Endothelial cell of umbilical vein (primary cell): ENCODE measurements at regions not wholly inside any gene's neighbourhood (a gene's known extent, or its start where the extent isn't known, plus 50 kb on each side); places are given as distances from the start of the nearest gene placed in this dataset.

Experiments used
- CTCF ChIP-seq, 2 donors: IDR thresholded peaks; 1 replicate in 1 of 2; 2 replicates in 1 of 2; pipeline ENCODE4 v1.5.1; 2011; ENCODE audit warnings: low read length in 2 of 2, mild to moderate bottlenecking in 2 of 2, moderate library complexity in 2 of 2, control low read depth in 1 of 2, inconsistent platforms in 1 of 2, low read depth in 1 of 2; ENCODE audit not compliant: insufficient read depth in 1 of 2; ENCODE audit errors: extremely low read depth in 1 of 2
- EZH2 ChIP-seq: IDR thresholded peaks from 2 replicates; pipeline ENCODE4 v1.6.1; 2012; ENCODE audit warnings: borderline replicate concordance, low read depth, mild to moderate bottlenecking, moderate library complexity, low read length, inconsistent platforms; ENCODE audit not compliant: severe bottlenecking
- MAX ChIP-seq: IDR thresholded peaks from 2 replicates; pipeline ENCODE4 v1.6.1; 2011; ENCODE audit not compliant: insufficient read depth, insufficient read length
- POLR2A ChIP-seq: IDR thresholded peaks from 2 replicates; pipeline ENCODE4 v1.6.1; 2012; ENCODE audit warnings: low read depth, mild to moderate bottlenecking, control low read depth, low read length
- POLR2AphosphoS5 ChIP-seq: IDR thresholded peaks from 2 replicates; pipeline ENCODE4 v1.6.1; 2012; ENCODE audit warnings: low read depth, mild to moderate bottlenecking, control low read depth, low read length, moderate library complexity; ENCODE audit not compliant: insufficient read depth

GRCh38 chr11:116607027-116607426 lies 165.8 kb downstream of the BUD13 start:
- TF ChIP-seq CTCF (IDR thresholded peaks at IDR 0.05; ENCODE audit: extremely low read depth in 1 of 2, insufficient read depth in 1 of 2, low read depth in 1 of 2, low read length in 2 of 2) (no peak), EZH2 (no peak), POLR2A (no peak), MAX (no peak), POLR2AphosphoS5 (no peak)
